HCT116 (cell line): ENCODE measurements at regions not wholly inside any gene's neighbourhood (a gene's known extent, or its start where the extent isn't known, plus 50 kb on each side); places are given as distances from the start of the nearest gene placed in this dataset.

Experiments used
- ATAC-seq: fragments of 200-7000 bp; cut with Tn5 transposase; 2 replicates; pipeline ENCODE4 v1.9.1; 2020; ENCODE audit warnings: mild to moderate bottlenecking, moderate library complexity
- BruUV-seq: library from RNA; stranded (reverse); fragments of 400-500 nt; replicated peaks from 2 replicates; lab custom pipeline; 2021; lab: Mats Ljungman, UMichigan
- CTCF ChIA-PET: fragments of 300-600 bp; sonication (Branson Sonifier 250); formaldehyde crosslinking; loops from one replicate; lab custom pipeline; 2021; ENCODE audit warnings: antibody characterized with exemption; lab: Charles Lee
- POLR2A ChIA-PET: fragments of 300-600, 350-600 bp; sonication (Branson Sonifier 250); formaldehyde crosslinking; loops from one replicate; lab custom pipeline; 2021; ENCODE audit warnings: antibody characterized with exemption; lab: Charles Lee
- RAD21 ChIA-PET, 2 experiments: fragments of 300-600 bp; sonication (Branson Sonifier 250); formaldehyde crosslinking; loops; one replicate each; lab custom pipeline; 2023; ENCODE audit warnings: low total read pairs in 2 of 2; ENCODE audit not compliant: uncharacterized antibody in 2 of 2, unreplicated experiment in 2 of 2, low non-redundant PET in 1 of 2; lab: Charles Lee
- DNase-seq: peaks from one replicate; pipeline ENCODE4 v3.0.0-alpha.2; 2010; ENCODE audit warnings: low read depth, low spot score
- H2AFZ ChIP-seq: fragments of 200-600 bp; shearing (Covaris generic), sonication (generic); 2 replicates; pipeline ENCODE4 v1.6.1; 2017; ENCODE audit warnings: low read depth, mixed run types, mixed read lengths, antibody characterized with exemption, low read length; ENCODE audit not compliant: poor library complexity, severe bottlenecking
- H3K27ac ChIP-seq: 2 replicates; pipeline ENCODE4 v1.5.1; 2012; ENCODE audit warnings: low read depth, low read length
- H3K27me3 ChIP-seq: fragments of 200-600 bp; sonication (generic); 2 replicates; pipeline ENCODE4 v1.6.1; 2016; ENCODE audit warnings: mixed run types, low read length, mixed read lengths; ENCODE audit not compliant: insufficient read depth
- H3K36me3 ChIP-seq, 2 experiments: fragments of 200-500 bp in 1 of 2; fragments of 200-600 bp in 1 of 2; sonication (Bioruptor generic) in 1 of 2; sonication (generic) in 1 of 2; 2 replicates each; pipeline versions ENCODE4 v1.5.1 to v1.6.1; 2014 to 2016; ENCODE audit warnings: low read length in 2 of 2, inconsistent platforms in 1 of 2, mixed read lengths in 1 of 2, mixed run types in 1 of 2; ENCODE audit not compliant: insufficient read depth in 2 of 2, control insufficient read depth in 1 of 2
- H3K4me1 ChIP-seq, 2 experiments: fragments of 200-600 bp in 1 of 2; sonication (generic) in 1 of 2; 2 replicates each; pipeline versions ENCODE4 v1.5.1 to v1.6.1; 2012 to 2017; ENCODE audit warnings: low read length in 2 of 2, inconsistent platforms in 1 of 2, mild to moderate bottlenecking in 1 of 2, mixed read lengths in 1 of 2, mixed run types in 1 of 2, moderate library complexity in 1 of 2; ENCODE audit not compliant: insufficient read depth in 2 of 2, control insufficient read depth in 1 of 2
- H3K4me2 ChIP-seq: fragments of 200-600 bp; sonication (generic); 2 replicates; pipeline ENCODE4 v1.6.1; 2017; ENCODE audit warnings: mixed run types, low read length, mixed read lengths
- H3K4me3 ChIP-seq, 2 experiments: fragments of 200-600 bp in 1 of 2; sonication (generic) in 1 of 2; replicated peaks in 1 of 2; 2 replicates each; pipeline ENCODE4 v1.5.1; 2011 to 2016; ENCODE audit warnings: low read length in 2 of 2, control low read depth in 1 of 2, low read depth in 1 of 2, mild to moderate bottlenecking in 1 of 2, mixed read lengths in 1 of 2, mixed run types in 1 of 2
- H3K79me2 ChIP-seq: fragments of 200-600 bp; sonication (generic); 2 replicates; pipeline ENCODE4 v1.6.1; 2017; ENCODE audit warnings: mild to moderate bottlenecking, mixed run types, low read length, moderate library complexity, mixed read lengths; ENCODE audit not compliant: insufficient read depth
- H3K9ac ChIP-seq: fragments of 200-600 bp; sonication (generic); 2 replicates; pipeline ENCODE4 v1.6.1; 2016; ENCODE audit warnings: low read length, mixed read lengths
- H3K9me2 ChIP-seq: fragments of 200-600 bp; sonication (generic), shearing (Covaris generic); 2 replicates; pipeline ENCODE4 v1.6.1; 2017; ENCODE audit warnings: mixed run types, mild to moderate bottlenecking, moderate library complexity; ENCODE audit not compliant: insufficient read depth
- H3K9me3 ChIP-seq, 2 experiments: fragments of 200-500 bp in 1 of 2; fragments of 200-600 bp in 1 of 2; sonication (Bioruptor generic) in 1 of 2; sonication (generic) in 1 of 2; 2 replicates each; pipeline ENCODE4 v1.6.1; 2014 to 2017; ENCODE audit warnings: low read length in 2 of 2, mixed read lengths in 2 of 2, inconsistent platforms in 1 of 2, low read depth in 1 of 2, mild to moderate bottlenecking in 1 of 2, mixed run types in 1 of 2, moderate library complexity in 1 of 2; ENCODE audit not compliant: control insufficient read depth in 1 of 2, insufficient read depth in 1 of 2
- H4K20me1 ChIP-seq: fragments of 200-600 bp; sonication (generic), shearing (Covaris generic); 2 replicates; pipeline ENCODE4 v1.6.1; 2017; ENCODE audit warnings: mixed run types, mild to moderate bottlenecking, moderate library complexity; ENCODE audit not compliant: insufficient read depth
- CBX3 ChIP-seq: IDR thresholded peaks from 2 replicates; pipeline ENCODE4 v1.6.1; 2012; ENCODE audit warnings: low read depth
- EZH2 ChIP-seq: fragments of 200-600 bp; sonication (generic); IDR thresholded peaks from 2 replicates; pipeline ENCODE4 v1.6.1; 2017; ENCODE audit warnings: antibody characterized with exemption, mixed run types
- EZH2phosphoT487 ChIP-seq: fragments of 200-600 bp; IDR thresholded peaks from 2 replicates; pipeline ENCODE4 v1.6.1; 2018; ENCODE audit warnings: antibody characterized with exemption, borderline replicate concordance
- FOSL1 ChIP-seq: IDR thresholded peaks from 2 replicates; pipeline ENCODE4 v1.6.1; 2012; ENCODE audit warnings: low read depth
- SIN3A ChIP-seq: IDR thresholded peaks from 2 replicates; pipeline ENCODE4 v1.6.1; 2012; ENCODE audit warnings: low read depth
- SP1 ChIP-seq: IDR thresholded peaks from 2 replicates; pipeline ENCODE4 v1.6.1; 2012; ENCODE audit warnings: low read depth
- SRF ChIP-seq: IDR thresholded peaks from 2 replicates; pipeline ENCODE4 v1.6.1; 2012; ENCODE audit warnings: low read depth
- YY1 ChIP-seq: IDR thresholded peaks from 2 replicates; pipeline ENCODE4 v1.6.1; 2011; ENCODE audit warnings: low read length, low read depth, moderate library complexity, mild to moderate bottlenecking; ENCODE audit not compliant: insufficient replicate concordance; ENCODE audit errors: extremely low read depth
- ZFX ChIP-seq: fragments of 450-650 bp; IDR thresholded peaks from 2 replicates; pipeline ENCODE4 v1.6.1; 2017
- intact Hi-C: fragments of 100-400 bp; cut with micrococcal nuclease; formaldehyde crosslinking; loops from 2 replicates; pipeline ENCODE4 v1.10.0; 2022
- TF ChIP-seq, protein P1 (sequence below): IDR thresholded peaks from 2 replicates; pipeline ENCODE4 v1.6.1; 2011; ENCODE audit warnings: mild to moderate bottlenecking, low read length, moderate library complexity; ENCODE audit not compliant: insufficient replicate concordance; ENCODE audit errors: extremely low read depth

DNA sequence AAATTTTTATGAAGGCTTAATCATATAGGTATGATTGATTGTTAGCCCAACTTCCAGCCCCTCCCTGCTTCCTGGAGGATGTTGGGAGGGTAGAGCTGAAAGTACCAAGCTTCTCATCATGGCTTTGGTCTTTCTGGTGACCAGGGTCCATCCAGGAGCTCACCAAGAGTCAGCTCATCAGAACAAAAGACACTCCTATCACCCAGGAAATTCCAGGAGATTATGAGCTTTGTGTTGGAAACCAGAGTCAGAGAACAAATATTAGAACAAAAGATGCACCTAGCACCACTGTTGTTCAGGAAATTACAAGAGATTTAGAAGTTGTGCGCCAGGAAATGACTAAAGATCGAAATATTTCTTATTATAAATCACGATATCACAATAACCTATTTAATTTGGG lies 119.9 kb upstream of the THUMPD2 start:
- Histone ChIP-seq H3K4me3 (no peak overlapping the region), H2AFZ (no peak overlapping the region), H3K4me1 (no peaks in the 10 kb centered on the region), H3K27me3 (peaks cover 44% of the 10 kb centered on the region), H3K9me2 (no peaks in the 10 kb centered on the region), H3K36me3 (no peaks in the 10 kb centered on the region), H3K79me2 (no peaks in the 10 kb centered on the region), H3K27ac (no peak overlapping the region), H4K20me1 (no peaks in the 10 kb centered on the region), H3K9ac (no peak overlapping the region), H3K4me2 (no peak overlapping the region), H3K9me3 (no peaks in the 10 kb centered on the region)
- CTCF ChIA-PET: no interaction called here
- DNase-seq (no peak), ATAC-seq (no peak)
- intact Hi-C loops: no loop called here
- no TSS peak for BruUV-seq
- TF ChIP-seq, protein P1, sequence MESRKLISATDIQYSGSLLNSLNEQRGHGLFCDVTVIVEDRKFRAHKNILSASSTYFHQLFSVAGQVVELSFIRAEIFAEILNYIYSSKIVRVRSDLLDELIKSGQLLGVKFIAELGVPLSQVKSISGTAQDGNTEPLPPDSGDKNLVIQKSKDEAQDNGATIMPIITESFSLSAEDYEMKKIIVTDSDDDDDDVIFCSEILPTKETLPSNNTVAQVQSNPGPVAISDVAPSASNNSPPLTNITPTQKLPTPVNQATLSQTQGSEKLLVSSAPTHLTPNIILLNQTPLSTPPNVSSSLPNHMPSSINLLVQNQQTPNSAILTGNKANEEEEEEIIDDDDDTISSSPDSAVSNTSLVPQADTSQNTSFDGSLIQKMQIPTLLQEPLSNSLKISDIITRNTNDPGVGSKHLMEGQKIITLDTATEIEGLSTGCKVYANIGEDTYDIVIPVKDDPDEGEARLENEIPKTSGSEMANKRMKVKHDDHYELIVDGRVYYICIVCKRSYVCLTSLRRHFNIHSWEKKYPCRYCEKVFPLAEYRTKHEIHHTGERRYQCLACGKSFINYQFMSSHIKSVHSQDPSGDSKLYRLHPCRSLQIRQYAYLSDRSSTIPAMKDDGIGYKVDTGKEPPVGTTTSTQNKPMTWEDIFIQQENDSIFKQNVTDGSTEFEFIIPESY: no peak
- TF ChIP-seq FOSL1: no peak
- TF ChIP-seq SIN3A: no peak
- TF ChIP-seq SP1: no peak
- TF ChIP-seq EZH2: no peak
- no peak for TF ChIP-seq EZH2phosphoT487
- TF ChIP-seq ZFX: no peak
- TF ChIP-seq SRF: no peak
- POLR2A ChIA-PET: no interaction called here
- RAD21 ChIA-PET: no interaction called here

DNA sequence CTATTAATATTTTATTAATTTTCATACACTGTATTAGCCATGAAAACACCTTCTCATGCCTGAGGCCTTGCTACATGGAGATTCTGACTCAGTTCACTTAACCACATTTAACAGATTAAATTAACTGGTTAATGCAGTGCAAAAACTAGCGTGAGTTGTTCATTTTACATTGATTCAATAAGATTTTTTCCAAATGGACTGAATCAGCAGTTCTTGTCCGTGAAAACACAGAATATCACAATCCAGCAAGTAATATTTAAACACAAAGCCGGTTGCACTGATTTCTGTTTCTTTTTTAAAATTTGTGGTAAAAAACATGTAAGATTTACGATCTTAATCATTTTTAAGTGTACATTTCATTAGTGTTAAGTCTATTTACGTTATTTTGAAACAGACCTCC lies 118.2 kb upstream of the THUMPD2 start:
- no peak overlapping the region for H3K27ac ChIP-seq
- H3K4me3 ChIP-seq: no peak overlapping the region
- intact Hi-C loops: no loop called here
- ChIA-PET RAD21 (no interaction called here), POLR2A (no interaction called here), CTCF (no interaction called here)
- H2AFZ ChIP-seq: no peak overlapping the region
- BruUV-seq: no TSS peak
- H4K20me1 ChIP-seq: no peaks in the 10 kb centered on the region
- peaks cover 48% of the 10 kb centered on the region for H3K27me3 ChIP-seq
- H3K79me2 ChIP-seq: no peaks in the 10 kb centered on the region
- H3K4me1 ChIP-seq: no peaks in the 10 kb centered on the region
- no peaks in the 10 kb centered on the region for H3K9me3 ChIP-seq
- H3K4me2 ChIP-seq: no peak overlapping the region
- ATAC-seq (no peak), DNase-seq (no peak)
- no peaks in the 10 kb centered on the region for H3K9me2 ChIP-seq
- H3K36me3 ChIP-seq: no peaks in the 10 kb centered on the region
- TF ChIP-seq CBX3: no peak
- TF ChIP-seq YY1: no peak
- H3K9ac ChIP-seq: no peak overlapping the region
